ENCODE measurements at regions not wholly inside any gene's neighbourhood (a gene's known extent, or its start where the extent isn't known, plus 50 kb on each side); places are given as distances from the start of the nearest gene placed in this dataset.
"Not testable (repeated sequence)": the region's sequence is repeated elsewhere in the genome, so short reads cannot be mapped to it uniquely, and the experiment has no call there.

DNA sequence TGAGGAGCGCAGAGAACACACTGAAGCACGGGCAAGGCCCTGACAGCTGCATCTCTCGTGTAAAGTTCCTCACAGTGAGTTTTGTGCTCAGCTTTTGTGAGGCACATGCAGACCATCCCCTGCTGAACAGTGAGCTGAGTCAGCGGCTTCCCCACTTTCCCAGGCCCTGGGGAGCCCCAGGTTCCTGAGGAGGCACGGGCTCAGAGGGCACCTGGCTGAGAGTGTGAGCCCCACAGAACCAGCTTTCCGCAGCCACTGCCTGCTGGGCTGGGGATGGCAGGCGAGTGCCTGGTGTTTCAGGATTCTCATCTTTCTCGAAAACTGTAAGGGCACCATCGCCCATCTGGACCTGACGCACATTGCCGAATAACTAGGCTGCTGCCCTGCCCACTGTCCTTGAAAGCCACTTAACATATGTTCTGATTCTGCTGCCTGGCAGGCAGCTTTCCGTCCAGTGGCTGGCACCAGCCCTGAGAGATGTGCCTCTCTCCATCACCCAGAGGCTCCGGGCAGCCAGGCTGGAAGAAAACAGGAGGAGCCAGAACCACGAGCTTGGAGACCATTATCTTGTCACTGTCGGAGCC, 266.7 kb upstream of the FOXF1 start:
- no peak for DNase-seq

DNA sequence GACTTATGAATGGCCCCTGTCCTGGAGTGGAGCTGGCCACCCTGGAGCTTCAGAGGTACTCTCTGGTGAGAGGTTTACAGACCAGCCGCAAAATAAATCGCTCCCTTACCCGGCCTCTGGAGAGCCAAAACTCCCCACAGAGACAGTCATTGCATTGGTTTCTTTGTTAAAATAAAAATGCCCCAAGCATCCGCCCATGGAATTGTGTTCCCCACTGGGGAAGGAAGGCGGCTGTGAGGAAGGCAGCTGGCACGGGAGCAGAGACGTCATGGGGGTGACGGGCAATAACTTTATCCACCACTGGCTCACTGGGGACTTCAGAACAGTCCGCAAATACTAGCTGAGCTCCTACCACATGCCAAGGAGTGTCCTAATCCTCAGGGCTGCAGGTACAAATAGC, 266.2 kb upstream of the FOXF1 start:
- DNase-seq: no peak

DNA sequence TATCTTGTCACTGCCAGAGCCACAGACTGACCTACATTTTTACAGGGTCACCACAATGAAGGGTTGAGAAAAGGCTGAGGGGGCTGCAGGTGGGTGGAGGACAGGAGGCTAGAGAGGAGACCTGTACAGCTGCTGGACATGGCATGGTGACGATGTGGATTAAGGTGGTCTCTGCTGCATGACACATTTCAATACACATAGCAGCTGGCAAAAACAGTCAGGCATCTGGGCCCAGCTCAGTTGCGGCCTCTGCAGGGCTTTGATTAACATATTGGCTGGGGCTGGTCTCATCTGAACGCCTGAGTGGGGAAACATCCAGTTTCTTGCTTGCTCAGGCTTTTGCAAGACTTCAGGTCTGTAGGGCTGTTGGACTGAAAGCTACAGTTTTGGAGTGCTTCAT, 265.4 kb upstream of the FOXF1 start:
- no peak for DNase-seq

DNA sequence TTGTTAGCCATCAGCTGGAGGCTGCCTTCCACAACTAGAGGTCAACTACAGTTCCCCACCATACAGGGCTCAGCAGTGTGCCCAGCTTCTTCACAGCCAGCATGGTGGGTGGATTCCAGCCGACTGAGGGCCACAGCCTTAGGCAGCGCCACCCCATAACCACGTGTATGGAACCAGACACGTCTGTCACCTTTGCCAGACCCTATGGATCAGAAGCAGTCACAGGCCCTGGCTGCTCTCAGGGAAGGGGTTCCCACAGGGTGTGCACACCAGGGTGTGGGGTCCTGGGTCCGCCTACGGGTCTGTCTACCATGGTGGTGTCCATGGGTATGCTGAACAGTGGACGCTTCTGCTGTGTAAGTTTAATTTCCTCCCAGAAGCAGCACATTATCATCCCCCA, 265.0 kb upstream of the FOXF1 start:
- DNase-seq: no peak

DNA sequence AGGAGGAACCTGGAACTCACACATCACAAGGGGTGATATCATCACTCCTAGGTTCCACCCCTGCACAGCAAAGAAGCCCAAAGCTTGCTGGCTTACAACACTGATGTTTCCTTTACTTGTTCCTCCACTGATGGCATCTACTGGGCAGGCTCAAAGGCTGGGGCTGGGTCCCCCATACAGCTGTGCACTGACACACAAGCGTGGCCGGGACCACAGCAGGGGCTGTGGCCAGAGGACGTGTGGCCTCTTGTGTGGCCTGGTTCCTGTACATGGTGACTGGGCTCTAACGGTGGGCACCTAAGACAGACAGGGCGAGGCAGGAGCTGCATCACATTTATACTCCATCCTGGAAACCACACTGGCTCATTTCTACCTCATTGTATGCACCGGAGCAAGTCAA, 264.4 kb upstream of the FOXF1 start:
- no peak for DNase-seq

DNA sequence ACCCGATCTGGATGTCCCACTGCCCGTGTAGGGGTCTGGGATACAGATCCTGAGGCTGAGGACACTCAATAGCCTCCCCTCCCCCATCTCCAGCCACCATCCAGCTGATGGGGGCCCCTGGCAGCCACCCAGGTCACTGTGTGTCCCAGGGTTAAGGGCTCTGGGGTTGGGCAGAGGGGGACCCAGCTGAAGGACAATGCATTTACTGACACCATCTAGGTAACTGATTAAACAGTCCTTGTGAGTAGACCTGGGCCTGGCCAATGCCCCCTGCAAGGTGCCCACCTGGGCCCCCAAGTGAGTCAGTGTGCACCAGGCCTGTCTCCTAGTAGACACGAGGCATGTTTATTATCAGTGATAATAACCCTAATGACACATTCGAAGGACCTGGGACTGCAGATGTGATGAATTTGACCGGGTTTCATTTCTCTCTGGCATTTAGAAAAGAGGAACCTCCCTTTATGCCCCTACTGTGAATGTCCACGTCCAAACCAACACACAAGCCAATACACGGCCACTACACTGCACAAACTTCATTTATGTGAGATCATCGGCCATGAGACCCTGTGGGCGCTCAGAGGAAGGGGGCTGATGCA, 261.9 kb upstream of the FOXF1 start:
- no peak for DNase-seq

DNA sequence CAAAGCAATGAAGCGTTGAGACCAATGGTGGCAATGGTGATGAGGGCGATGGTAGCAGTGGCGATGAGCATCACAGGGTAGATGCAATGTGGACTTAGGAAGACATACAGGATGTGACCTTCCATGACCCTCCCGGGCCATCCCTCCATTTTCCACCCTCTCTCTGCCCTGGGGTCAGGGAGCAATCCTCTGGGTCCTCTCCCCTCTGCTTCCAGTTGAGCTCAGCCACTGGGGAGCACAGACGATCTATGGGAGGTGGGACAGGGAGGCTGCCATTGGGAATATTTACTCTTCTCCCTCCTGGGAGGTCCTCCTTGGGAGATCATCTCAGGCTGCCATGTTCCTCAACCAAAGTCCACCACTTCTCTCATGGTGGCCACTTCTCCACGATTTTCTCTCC, 260.7 kb upstream of the FOXF1 start:
- DNase-seq: no peak

DNA sequence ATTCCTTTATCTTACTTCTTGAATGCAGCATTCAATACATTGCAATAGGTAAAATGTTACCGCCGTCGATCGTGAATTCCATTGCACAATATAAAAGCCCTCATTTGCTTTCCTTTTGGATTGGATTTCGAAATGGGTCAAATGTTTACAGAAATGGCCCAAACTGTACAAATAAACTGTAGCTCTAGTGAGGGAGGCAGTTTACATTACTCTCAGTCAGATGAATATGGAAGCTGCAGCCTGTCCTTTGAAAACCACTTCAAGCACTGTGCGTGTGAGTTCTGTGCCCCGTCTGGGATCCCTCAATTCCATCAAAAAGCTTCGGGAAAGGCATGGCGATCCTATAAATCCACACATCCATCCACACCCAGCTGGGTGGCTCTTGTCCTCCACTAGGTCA, 258.6 kb upstream of the FOXF1 start:
- DNase-seq: no peak

DNA sequence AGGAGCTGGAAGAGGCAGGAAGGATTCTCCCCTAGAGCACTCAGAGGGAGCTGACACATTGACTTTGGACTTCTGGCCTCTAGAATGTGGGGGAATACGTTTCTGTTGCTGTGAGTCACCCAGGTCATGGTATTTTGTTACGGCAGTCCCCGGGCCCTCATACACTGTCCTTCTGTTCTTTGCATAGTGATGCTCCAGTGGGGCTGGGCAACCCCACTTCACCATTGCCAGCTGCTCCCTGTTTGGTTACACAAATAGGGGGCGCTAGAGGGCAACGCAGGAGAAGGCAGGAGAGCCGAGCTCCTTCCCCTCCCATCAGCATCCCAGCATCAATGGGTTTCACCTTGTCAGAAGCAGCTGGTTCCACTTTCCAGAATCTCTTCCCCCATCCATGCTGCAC, 257.7 kb upstream of the FOXF1 start:
- peak; percentile 42 for DNase-seq

DNA sequence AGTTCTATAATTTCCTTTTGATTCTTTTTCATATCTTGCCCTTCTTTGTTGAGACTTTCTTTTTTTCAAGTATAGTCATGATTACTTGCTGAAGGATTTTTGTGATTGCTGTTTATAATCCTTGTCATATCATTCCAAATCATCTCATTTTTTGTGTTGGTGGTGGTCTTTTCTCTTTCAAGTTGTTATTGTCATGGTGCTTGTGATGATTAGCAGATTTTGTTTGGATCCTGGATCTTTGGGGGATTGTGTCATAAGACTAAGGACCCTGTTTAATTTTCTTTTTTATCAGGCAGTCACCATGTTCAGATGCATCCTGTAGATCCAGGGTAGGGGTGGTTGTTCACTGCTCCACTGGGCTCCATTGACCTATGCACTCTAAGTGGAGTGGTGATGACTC, 254.4 kb upstream of the FOXF1 start:
- DNase-seq: no peak

DNA sequence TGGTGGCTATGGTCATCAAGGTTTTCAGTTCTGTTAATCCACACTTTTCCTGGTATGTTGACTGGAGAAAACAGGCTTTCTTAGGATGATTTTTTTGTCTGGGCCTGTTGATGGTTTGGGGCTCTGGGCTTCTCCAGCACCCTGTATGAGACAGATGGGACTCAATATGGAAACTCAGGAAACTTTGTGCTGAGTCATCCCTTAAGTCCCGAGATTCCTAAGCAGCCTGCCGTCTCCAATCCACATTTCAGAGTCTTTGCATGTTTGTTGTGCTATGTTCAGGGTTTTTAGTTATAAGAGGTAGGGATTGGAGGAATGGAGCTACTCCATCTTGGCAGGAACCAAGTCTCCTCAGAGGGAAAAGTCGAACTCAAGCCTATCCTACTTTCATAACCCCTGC, 253.3 kb upstream of the FOXF1 start:
- DNase-seq: no peak

DNA sequence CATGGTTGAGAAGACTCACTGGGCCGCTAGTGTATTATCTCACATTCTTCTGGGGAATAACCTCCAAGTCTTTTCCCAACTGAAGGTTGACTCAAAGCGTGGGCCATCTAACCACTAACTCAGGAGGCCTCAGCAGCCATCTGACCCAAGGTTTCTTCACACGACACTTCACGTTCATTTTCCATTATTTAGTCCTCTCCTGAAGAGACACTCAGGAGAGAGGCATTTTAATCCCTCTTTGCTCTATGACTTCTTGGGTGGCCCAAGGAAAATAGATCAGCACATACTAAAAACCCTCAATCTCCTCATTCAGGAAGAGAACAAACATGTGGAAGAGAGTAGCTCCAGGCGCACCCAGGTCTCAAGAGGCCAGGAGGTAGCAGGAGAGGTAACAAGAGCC, 252.8 kb upstream of the FOXF1 start:
- DNase-seq: no peak

DNA sequence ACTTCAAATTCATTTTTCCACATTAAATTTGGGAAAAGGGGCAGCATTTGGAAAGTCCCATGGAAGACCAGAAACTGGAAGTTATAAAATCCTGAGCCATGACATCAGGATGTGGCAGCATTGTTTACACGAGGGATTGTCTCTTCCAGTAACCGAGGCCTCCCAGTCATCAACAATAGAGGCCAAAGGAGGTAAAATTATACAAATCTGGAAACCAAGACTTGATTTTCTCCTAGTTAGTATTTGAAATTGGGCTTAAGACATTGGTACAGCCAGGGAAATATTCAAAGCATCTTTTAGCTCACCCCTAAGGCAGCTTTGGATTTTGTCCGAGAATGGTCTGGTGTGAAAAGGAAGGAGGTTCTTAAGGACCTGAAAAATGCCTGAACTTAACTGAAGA, 251.6 kb upstream of the FOXF1 start:
- DNase-seq: no peak

DNA sequence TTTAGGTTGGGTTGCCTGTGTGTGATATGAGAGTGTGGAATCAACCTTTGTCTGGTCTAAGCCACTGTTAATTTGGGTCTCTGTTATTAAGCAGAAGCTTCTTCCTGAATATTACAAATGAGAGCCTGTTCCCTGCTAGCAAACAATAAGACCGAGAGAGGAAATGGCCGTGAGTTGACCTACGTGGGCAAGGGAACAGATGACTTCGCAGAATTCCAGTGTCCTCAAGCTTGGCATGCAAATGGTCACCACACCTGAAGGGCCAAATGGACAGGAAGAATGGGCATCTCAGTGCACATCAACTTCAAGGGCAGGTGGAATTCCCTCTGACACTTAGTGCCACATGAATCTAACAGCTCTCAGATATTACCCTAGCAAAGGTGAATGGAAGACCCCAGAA, 250.8 kb upstream of the FOXF1 start:
- no peak for DNase-seq

DNA sequence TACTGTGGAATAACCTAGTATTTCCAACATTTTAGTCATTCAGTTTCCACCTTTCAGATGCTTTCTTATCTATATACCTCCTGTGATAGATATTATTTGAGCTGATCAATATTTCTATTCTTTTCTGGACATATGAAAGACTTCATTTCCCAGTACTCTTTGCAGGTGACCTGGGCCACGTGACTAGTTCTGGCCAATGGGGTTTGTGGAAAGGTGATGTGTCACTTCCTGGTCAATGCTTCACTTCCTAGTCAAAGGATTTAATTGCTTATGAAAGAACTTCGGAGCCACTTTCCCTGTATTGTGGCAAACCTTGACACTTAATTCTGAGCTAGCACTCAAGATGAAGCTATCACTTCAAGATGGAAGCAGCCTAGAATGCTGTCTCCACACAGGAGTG, 248.9 kb upstream of the FOXF1 start:
- DNase-seq: no peak

DNA sequence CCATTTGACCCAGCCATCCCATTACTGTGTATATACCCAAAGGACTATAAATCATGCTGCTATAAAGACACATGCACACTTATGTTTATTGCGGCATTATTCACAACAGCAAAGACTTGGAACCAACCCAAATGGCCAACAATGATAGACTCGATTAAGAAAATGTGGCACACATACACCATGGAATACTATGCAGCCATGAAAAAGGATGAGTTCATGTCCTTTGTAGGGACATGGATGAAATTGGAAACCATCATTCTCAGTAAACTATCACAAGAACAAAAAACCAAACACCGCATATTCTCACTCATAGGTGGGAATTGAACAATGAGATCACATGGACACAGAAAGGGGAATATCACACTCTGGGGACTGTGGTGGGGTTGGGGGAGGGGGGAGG, 242.7 kb upstream of the FOXF1 start:
- DNase-seq: not testable (repeated sequence)

DNA sequence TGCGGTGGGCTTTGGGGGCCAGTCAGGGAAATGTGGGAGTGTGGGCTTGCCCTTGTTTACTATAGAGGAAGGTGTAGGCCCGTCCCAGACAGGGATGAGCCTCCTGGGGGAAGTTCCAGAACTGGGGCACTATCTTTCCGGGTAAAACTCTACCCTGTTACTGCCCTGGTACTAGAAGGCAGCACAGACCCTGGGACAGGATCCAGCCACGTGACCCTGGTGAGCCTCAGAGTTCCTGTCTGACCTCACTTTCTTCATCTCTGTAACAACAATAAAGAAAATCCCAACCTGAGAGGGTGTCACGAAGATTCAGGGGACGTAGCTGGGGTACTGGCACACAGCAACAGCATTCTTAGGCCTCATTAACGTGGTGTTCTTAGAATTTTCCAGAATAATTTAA, 239.6 kb upstream of the FOXF1 start:
- DNase-seq: no peak

DNA sequence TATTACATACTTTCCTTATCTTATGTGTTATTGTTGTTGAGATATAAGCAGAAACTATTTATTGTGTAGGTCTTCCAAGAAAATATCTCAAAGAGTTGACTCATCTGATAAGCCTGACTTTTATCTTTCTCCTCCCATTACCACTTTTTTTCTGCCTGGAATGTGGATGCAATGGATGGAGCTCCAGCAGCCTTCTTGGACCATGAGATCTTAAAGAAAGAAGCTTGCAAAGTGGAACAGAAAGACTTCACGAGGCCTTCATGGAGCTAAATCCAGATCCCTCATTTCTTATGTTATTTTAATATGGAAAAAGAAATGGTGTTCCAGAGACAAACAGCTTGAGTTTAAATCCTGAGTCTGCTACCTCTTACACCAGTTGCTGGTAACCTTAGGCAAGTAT, 237.6 kb upstream of the FOXF1 start:
- no peak for DNase-seq

DNA sequence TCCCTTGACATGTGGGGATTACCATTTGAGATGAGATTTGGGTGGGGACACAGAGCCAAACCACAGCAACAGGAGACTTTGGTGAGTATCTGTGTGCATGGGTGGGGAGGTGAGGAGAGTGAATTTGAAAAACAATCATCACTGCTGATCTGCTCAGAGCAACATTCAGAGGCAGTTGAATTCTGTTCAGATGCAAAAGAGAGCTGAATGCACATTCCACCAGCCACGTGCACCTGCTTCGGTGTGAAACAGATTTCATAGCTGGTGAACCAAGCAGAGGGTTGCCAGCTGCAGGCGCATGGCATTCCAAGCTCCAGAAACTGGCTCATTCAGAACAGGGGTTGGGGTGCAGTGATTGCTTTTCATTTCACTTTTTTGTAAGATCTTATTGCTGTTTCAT, 233.1 kb upstream of the FOXF1 start:
- DNase-seq: no peak

DNA sequence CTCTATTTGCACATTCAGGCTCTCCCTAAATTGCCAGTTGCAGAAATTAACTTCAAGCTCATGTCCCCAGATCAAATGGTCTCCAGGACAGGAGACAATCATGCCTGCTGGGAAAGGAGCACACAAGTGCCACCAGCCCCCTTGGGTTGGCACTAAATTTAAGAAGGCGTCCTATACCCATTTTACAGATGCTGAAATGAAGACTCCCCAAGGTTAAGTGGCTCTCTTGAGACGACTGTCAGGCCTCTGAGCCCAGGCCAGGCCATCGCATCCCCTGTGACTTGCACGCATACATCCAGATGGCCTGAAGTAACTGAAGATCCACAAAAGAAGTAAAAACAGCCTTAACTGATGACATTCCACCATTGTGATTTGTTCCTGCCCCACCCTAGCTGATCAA, 232.5 kb upstream of the FOXF1 start:
- not testable (repeated sequence) for DNase-seq

DNA sequence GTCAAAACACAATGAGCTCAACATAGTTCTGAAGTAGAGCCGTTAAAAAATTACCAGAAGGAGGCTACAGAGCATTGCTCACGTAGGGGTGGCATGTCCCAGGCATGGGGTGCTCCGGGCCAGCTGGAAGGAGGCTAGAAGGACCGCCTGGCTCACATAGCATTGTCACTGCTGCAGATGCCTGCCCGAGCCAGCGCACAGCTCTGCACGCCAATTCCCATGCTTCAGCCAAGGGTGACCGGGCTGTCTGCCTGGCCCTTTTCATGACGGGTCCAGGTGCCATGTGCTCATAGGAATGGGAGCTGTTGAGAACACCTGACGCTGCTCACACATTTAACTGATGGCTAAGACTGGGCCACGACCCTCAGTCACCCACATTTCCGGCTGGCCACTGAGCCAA, 228.9 kb upstream of the FOXF1 start:
- DNase-seq: no peak

DNA sequence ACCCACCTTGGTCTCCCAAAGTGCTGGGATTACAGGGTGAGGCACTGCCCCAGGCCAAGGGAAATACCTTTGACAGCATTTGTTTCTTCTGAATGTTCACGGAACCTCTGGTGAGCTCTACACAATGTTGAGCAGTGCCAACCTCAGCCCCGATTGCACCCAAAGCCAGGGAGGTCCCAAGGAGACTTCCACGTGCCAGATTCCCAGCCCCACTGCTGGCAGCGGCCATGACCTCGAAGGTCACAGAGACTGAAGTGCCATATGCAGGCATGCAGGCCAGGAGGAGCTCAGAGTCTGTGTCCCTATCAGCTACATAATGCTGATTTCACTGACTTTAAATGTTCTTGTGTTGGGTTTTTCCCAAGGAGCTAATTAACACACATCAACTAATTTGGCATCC, 226.4 kb upstream of the FOXF1 start:
- no peak for DNase-seq

DNA sequence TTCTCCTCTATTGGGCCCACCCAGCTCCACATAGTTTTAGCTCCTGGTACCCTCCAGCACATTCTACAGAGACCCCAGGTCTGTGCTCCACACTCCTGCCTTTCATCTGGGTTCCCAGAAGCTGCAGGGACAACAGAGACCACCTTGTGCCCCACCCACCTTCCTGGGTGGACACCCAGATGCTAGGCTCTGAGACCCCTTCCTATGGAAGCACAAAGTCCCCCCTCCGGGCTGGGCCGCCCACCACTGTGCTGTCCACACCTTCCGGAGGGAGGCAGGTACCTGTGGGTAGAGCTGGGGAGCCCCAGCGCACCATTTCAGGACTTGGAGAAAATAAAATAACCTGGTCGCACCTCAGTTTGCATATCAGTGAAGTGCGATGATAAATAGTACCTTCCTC, 224.9 kb upstream of the FOXF1 start:
- no peak for DNase-seq

DNA sequence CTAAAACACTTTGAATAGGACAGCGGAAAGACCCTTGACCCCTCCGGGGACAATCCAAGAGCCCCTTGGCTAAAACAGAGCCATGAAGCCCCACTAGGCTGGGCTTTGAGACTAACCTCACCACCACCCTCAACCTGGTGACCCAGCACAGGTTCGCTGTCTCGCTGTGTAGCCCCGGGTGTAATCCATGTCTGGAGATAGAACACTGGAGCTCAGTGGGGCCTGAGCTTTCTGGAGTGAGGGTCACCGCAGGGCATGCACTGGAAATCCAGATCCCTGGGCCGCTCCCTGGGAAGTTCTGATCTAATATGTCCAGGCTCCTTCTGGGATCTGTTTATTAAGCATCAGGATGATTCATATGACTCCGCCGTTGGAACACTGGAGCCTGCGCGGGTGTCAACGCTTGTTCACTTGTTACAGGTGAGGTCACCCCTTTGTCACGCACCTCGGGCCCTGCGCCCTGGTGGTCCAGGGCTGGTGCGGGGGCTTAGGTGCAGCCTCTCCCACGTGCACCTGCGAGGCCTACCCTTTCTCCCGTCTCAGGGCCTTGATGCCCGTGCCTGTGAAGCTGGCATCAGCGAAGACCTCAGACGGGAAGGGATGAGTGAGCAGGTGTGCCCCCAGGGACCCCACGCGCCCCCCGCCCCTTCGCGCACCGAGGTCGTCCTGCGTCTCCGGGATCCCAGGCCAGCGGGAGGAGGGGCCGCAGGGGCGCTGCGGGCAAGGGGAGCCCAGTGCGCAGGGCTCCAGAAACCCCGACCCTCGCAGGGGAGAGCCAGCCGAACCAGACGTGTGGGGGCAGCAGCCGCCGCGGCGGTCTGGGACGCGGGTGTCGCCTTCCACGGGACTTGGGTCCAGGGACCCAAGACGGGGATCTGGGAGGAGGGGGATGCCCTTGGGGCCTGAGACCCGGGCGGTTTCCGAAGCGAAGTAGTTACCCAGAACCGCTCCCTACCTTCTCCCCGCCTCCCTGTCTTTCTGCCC, 224.1 kb upstream of the FOXF1 start:
- no peak for DNase-seq

All from suppressor macrophage treated with lipopolysaccharide for 4 hours (primary cell).